GM21576 (cell line): ENCODE measurements at regions not wholly inside any gene's neighbourhood (a gene's known extent, or its start where the extent isn't known, plus 50 kb on each side); places are given as distances from the start of the nearest gene placed in this dataset.
"Not testable (repeated sequence)": the region's sequence is repeated elsewhere in the genome, so short reads cannot be mapped to it uniquely, and the experiment has no call there.

Source experiments
- ATAC-seq: cut with Tn5 transposase; IDR thresholded peaks from one replicate; pipeline ENCODE4 v1.9.1; 2021; ENCODE audit warnings: mild to moderate bottlenecking, moderate library complexity; ENCODE audit not compliant: unreplicated experiment

GRCh38 chr6:68160812-68161211, 474.3 kb upstream of the ADGRB3 start:
- ATAC-seq: not testable (repeated sequence)

GRCh38 chr6:68160348-68160747, 474.7 kb upstream of the ADGRB3 start:
- ATAC-seq: no peak

- no peak for ATAC-seq
Measured at GRCh38 chr6:68159433-68159832, 475.6 kb upstream of the ADGRB3 start.

GRCh38 chr6:68158256-68158655, 476.8 kb upstream of the ADGRB3 start:
- no peak for ATAC-seq

- no peak for ATAC-seq
Measured at GRCh38 chr6:68144667-68145066, 490.4 kb upstream of the ADGRB3 start.

GRCh38 chr6:68141190-68141589, 493.9 kb upstream of the ADGRB3 start:
- ATAC-seq: no peak

GRCh38 chr6:68139130-68139529, 496.0 kb upstream of the ADGRB3 start:
- ATAC-seq: no peak

- no peak for ATAC-seq
Measured at GRCh38 chr6:68134796-68135195, 500.3 kb upstream of the ADGRB3 start.

GRCh38 chr6:68128211-68128610, 506.9 kb upstream of the ADGRB3 start:
- no peak for ATAC-seq

- no peak for ATAC-seq
Measured at GRCh38 chr6:68127074-68127473, 508.0 kb upstream of the ADGRB3 start.

GRCh38 chr6:68126089-68126749, 508.9 kb upstream of the ADGRB3 start:
- peak; percentile 95 for ATAC-seq

GRCh38 chr6:68122975-68123374, 512.1 kb upstream of the ADGRB3 start:
- not testable (repeated sequence) for ATAC-seq

- no peak for ATAC-seq
Measured at GRCh38 chr6:68122032-68122431, 513.0 kb upstream of the ADGRB3 start.

GRCh38 chr6:68120954-68121353, 514.1 kb upstream of the ADGRB3 start:
- not testable (repeated sequence) for ATAC-seq

GRCh38 chr6:68114463-68115047, 520.5 kb upstream of the ADGRB3 start:
- no peak for ATAC-seq

GRCh38 chr6:68108233-68108835, 526.7 kb upstream of the ADGRB3 start:
- peak; percentile 87 for ATAC-seq

- ATAC-seq: peak; percentile 93
Measured at GRCh38 chr6:68094070-68094469, 541.0 kb upstream of the ADGRB3 start.

GRCh38 chr6:68087399-68088133, 547.5 kb upstream of the ADGRB3 start:
- ATAC-seq: peak; percentile 80

GRCh38 chr6:68086199-68086598, 548.9 kb upstream of the ADGRB3 start:
- ATAC-seq: no peak

- not testable (repeated sequence) for ATAC-seq
Measured at GRCh38 chr6:68085599-68085998, 549.5 kb upstream of the ADGRB3 start.

GRCh38 chr6:68082086-68082485, 553.0 kb upstream of the ADGRB3 start:
- ATAC-seq: no peak

- ATAC-seq: no peak
Measured at GRCh38 chr6:68080074-68080473, 555.0 kb upstream of the ADGRB3 start.
